DND-41 (cell line): ENCODE measurements at regions not wholly inside any gene's neighbourhood (a gene's known extent, or its start where the extent isn't known, plus 50 kb on each side); places are given as distances from the start of the nearest gene placed in this dataset.

Experiments used
- CTCF ChIP-seq: IDR thresholded peaks from 2 replicates; pipeline ENCODE4 v1.5.1; 2012; ENCODE audit warnings: borderline replicate concordance, low read length, moderate library complexity, mild to moderate bottlenecking; ENCODE audit not compliant: poor library complexity, severe bottlenecking; ENCODE audit errors: extremely low read depth
- EZH2 ChIP-seq: IDR thresholded peaks from 3 replicates; pipeline ENCODE4 v1.6.1; 2012; ENCODE audit warnings: borderline replicate concordance, low read depth, mild to moderate bottlenecking, moderate library complexity, low read length, inconsistent platforms; ENCODE audit not compliant: severe bottlenecking

GRCh38 chr16:82252582-82252981 is 82.6 kb upstream of the MPHOSPH6 start:
- no peak for TF ChIP-seq CTCF
- TF ChIP-seq EZH2: no peak
